ENCODE measurements at regions not wholly inside any gene's neighbourhood (a gene's known extent, or its start where the extent isn't known, plus 50 kb on each side); places are given as distances from the start of the nearest gene placed in this dataset.

- TF ChIP-seq CTCF (IDR thresholded peaks at IDR 0.05) (no peak), POLR2A (IDR thresholded peaks at IDR 0.05) (no peak)
Measured at GRCh38 chr12:16437926-16438325, 90.5 kb downstream of the MGST1 start.
